ENCODE measurements at regions not wholly inside any gene's neighbourhood (a gene's known extent, or its start where the extent isn't known, plus 50 kb on each side); places are given as distances from the start of the nearest gene placed in this dataset.

- no peak for DNase-seq (ENCODE audit: low read depth in 3 of 3, low spot score in 2 of 3)
These were observed 52.0 kb upstream of the OSBPL8 start for GRCh38 chr12:76611533-76611932.

- DNase-seq (ENCODE audit: low read depth in 3 of 3, low spot score in 2 of 3) = no peak
These were observed 54.8 kb upstream of the OSBPL8 start for GRCh38 chr12:76614364-76614763.

- no peak for DNase-seq (ENCODE audit: low read depth in 3 of 3, low spot score in 2 of 3)
These were observed 58.5 kb upstream of the OSBPL8 start for GRCh38 chr12:76618031-76618430.

GRCh38 chr12:76621582-76622024, 62.0 kb upstream of the OSBPL8 start:
- DNase-seq (ENCODE audit: low read depth in 3 of 3, low spot score in 2 of 3) = peak; percentile 40 to 51 (median 45)

GRCh38 chr12:76622351-76622750, 62.8 kb upstream of the OSBPL8 start:
- no peak for DNase-seq (ENCODE audit: low read depth in 3 of 3, low spot score in 2 of 3)

- no peak for DNase-seq (ENCODE audit: low read depth in 3 of 3, low spot score in 2 of 3)
These were observed 63.3 kb upstream of the OSBPL8 start for GRCh38 chr12:76622915-76623314.

GRCh38 chr12:76623931-76624330, 64.4 kb upstream of the OSBPL8 start:
- no peak for DNase-seq (ENCODE audit: low read depth in 3 of 3, low spot score in 2 of 3)

GRCh38 chr12:76627346-76628135, 68.0 kb upstream of the OSBPL8 start:
- DNase-seq (ENCODE audit: low read depth in 3 of 3, low spot score in 2 of 3) = no peak

- no peak for DNase-seq (ENCODE audit: low read depth in 3 of 3, low spot score in 2 of 3)
These were observed 69.2 kb upstream of the OSBPL8 start for GRCh38 chr12:76628745-76629144.

GRCh38 chr12:76631741-76632140, 72.2 kb upstream of the OSBPL8 start:
- DNase-seq (ENCODE audit: low read depth in 3 of 3, low spot score in 2 of 3) = no peak

GRCh38 chr12:76633415-76633814, 73.8 kb upstream of the OSBPL8 start:
- no peak for DNase-seq (ENCODE audit: low read depth in 3 of 3, low spot score in 2 of 3)

GRCh38 chr12:76634133-76634532, 74.6 kb upstream of the OSBPL8 start:
- no peak for DNase-seq (ENCODE audit: low read depth in 3 of 3, low spot score in 2 of 3)

- DNase-seq (ENCODE audit: low read depth in 3 of 3, low spot score in 2 of 3) = no peak
These were observed 76.6 kb upstream of the OSBPL8 start for GRCh38 chr12:76636121-76636692.

- DNase-seq (ENCODE audit: low read depth in 3 of 3, low spot score in 2 of 3) = no peak
These were observed 78.2 kb upstream of the OSBPL8 start for GRCh38 chr12:76637807-76638206.

- DNase-seq (ENCODE audit: low read depth in 3 of 3, low spot score in 2 of 3) = no peak
These were observed 80.1 kb upstream of the OSBPL8 start for GRCh38 chr12:76639646-76640045.

- DNase-seq (ENCODE audit: low read depth in 3 of 3, low spot score in 2 of 3) = no peak
These were observed 81.5 kb upstream of the OSBPL8 start for GRCh38 chr12:76641073-76641472.

GRCh38 chr12:76641961-76642360, 82.4 kb upstream of the OSBPL8 start:
- DNase-seq (ENCODE audit: low read depth in 3 of 3, low spot score in 2 of 3) = no peak

GRCh38 chr12:76643438-76643837, 83.9 kb upstream of the OSBPL8 start:
- DNase-seq (ENCODE audit: low read depth in 3 of 3, low spot score in 2 of 3) = no peak

- no peak for DNase-seq (ENCODE audit: low read depth in 3 of 3, low spot score in 2 of 3)
These were observed 85.4 kb upstream of the OSBPL8 start for GRCh38 chr12:76644950-76645349.

- no peak for DNase-seq (ENCODE audit: low read depth in 3 of 3, low spot score in 2 of 3)
These were observed 86.4 kb upstream of the OSBPL8 start for GRCh38 chr12:76645934-76646333.

GRCh38 chr12:76646366-76646765, 86.8 kb upstream of the OSBPL8 start:
- no peak for DNase-seq (ENCODE audit: low read depth in 3 of 3, low spot score in 2 of 3)

GRCh38 chr12:76649099-76649498, 89.5 kb upstream of the OSBPL8 start:
- DNase-seq (ENCODE audit: low read depth in 3 of 3, low spot score in 2 of 3) = no peak
